ENCODE measurements at regions not wholly inside any gene's neighbourhood (a gene's known extent, or its start where the extent isn't known, plus 50 kb on each side); places are given as distances from the start of the nearest gene placed in this dataset.

GRCh38 chr9:120104771-120105170, 475.2 kb downstream of the CDK5RAP2 start:
- H3K27ac Mint-ChIP-seq: no peak overlapping the region
- DNase-seq (no peak), ATAC-seq (replicated peaks) (no peak)
- H3K9me3 Mint-ChIP-seq: peaks cover 0 to 2% of the 10 kb centered on the region in 2 donors
- peaks cover 9 to 11% of the 10 kb centered on the region in 2 donors for H3K27me3 Mint-ChIP-seq
- no peaks in the 10 kb centered on the region for H3K36me3 Mint-ChIP-seq
- H3K4me3 Mint-ChIP-seq: no peak overlapping the region
- H3K4me1 Mint-ChIP-seq: no peaks in the 10 kb centered on the region

- H3K36me3 Mint-ChIP-seq: no peaks in the 10 kb centered on the region
- H3K9me3 Mint-ChIP-seq: peaks cover 0 to 4% of the 10 kb centered on the region in 2 donors
- H3K4me1 Mint-ChIP-seq: no peaks in the 10 kb centered on the region
- H3K27me3 Mint-ChIP-seq: peaks cover 11 to 13% of the 10 kb centered on the region in 2 donors
- no peak overlapping the region for H3K4me3 Mint-ChIP-seq
- no peak overlapping the region for H3K27ac Mint-ChIP-seq
- DNase-seq (no peak), ATAC-seq (replicated peaks) (no peak)
Measured at GRCh38 chr9:120100595-120100994, 479.4 kb downstream of the CDK5RAP2 start.

- H3K27ac Mint-ChIP-seq: no peak overlapping the region
- no peak for DNase-seq
- H3K4me1 Mint-ChIP-seq: no peaks in the 10 kb centered on the region
- no peak for ATAC-seq (replicated peaks)
- no peak overlapping the region for H3K4me3 Mint-ChIP-seq
- peaks cover 0 to 2% of the 10 kb centered on the region in 2 donors for H3K9me3 Mint-ChIP-seq
- peaks cover 5 to 6% of the 10 kb centered on the region in 2 donors for H3K27me3 Mint-ChIP-seq
- no peaks in the 10 kb centered on the region for H3K36me3 Mint-ChIP-seq
Measured at GRCh38 chr9:120099065-120099464, 480.9 kb downstream of the CDK5RAP2 start.

- peaks cover 0 to 2% of the 10 kb centered on the region in 2 donors for H3K9me3 Mint-ChIP-seq
- ATAC-seq (replicated peaks): no peak
Measured at GRCh38 chr9:120098584-120098983, 481.4 kb downstream of the CDK5RAP2 start.

GRCh38 chr9:120091206-120091605, 488.8 kb downstream of the CDK5RAP2 start:
- no peaks in the 10 kb centered on the region for H3K27me3 Mint-ChIP-seq
- ATAC-seq (replicated peaks) (no peak), DNase-seq (no peak)
- no peaks in the 10 kb centered on the region for H3K36me3 Mint-ChIP-seq
- H3K4me1 Mint-ChIP-seq: no peaks in the 10 kb centered on the region
- H3K27ac Mint-ChIP-seq: no peak overlapping the region
- H3K4me3 Mint-ChIP-seq: no peak overlapping the region
- H3K9me3 Mint-ChIP-seq: peaks cover 3 to 6% of the 10 kb centered on the region in 2 donors

More at GRCh38 chr9:120098584-120098983, 481.4 kb downstream of the CDK5RAP2 start:
- H3K36me3 Mint-ChIP-seq: no peaks in the 10 kb centered on the region
- H3K27me3 Mint-ChIP-seq: peaks cover under 1 to 5% of the 10 kb centered on the region in 2 donors
- H3K4me1 Mint-ChIP-seq: no peaks in the 10 kb centered on the region
- H3K4me3 Mint-ChIP-seq: no peak overlapping the region
- no peak for DNase-seq
- H3K27ac Mint-ChIP-seq: no peak overlapping the region

GRCh38 chr9:120080849-120081248, 499.1 kb downstream of the CDK5RAP2 start:
- H3K36me3 Mint-ChIP-seq: peaks cover 0 to 3% of the 10 kb centered on the region in 2 donors

GRCh38 chr9:120078112-120078511, 501.9 kb downstream of the CDK5RAP2 start:
- H3K27ac Mint-ChIP-seq: no peak overlapping the region

More at GRCh38 chr9:120080849-120081248, 499.1 kb downstream of the CDK5RAP2 start:
- peaks cover 0 to 4% of the 10 kb centered on the region in 2 donors for H3K27me3 Mint-ChIP-seq
- H3K27ac Mint-ChIP-seq: no peak overlapping the region
- no peak for ATAC-seq (replicated peaks)
- no peak overlapping the region for H3K4me3 Mint-ChIP-seq
- H3K9me3 Mint-ChIP-seq: peaks cover 11 to 17% of the 10 kb centered on the region in 2 donors
- DNase-seq: no peak
- H3K4me1 Mint-ChIP-seq: no peaks in the 10 kb centered on the region

GRCh38 chr9:120071760-120072159, 508.2 kb downstream of the CDK5RAP2 start:
- Mint-ChIP-seq H3K27me3 (no peaks in the 10 kb centered on the region), H3K4me1 (no peaks in the 10 kb centered on the region), H3K27ac (no peak overlapping the region), H3K4me3 (no peak overlapping the region), H3K9me3 (no peaks in the 10 kb centered on the region), H3K36me3 (no peaks in the 10 kb centered on the region)
- ATAC-seq (replicated peaks) (no peak), DNase-seq (no peak)

More at GRCh38 chr9:120078112-120078511, 501.9 kb downstream of the CDK5RAP2 start:
- H3K9me3 Mint-ChIP-seq: peaks cover 0 to 3% of the 10 kb centered on the region in 2 donors
- H3K36me3 Mint-ChIP-seq: no peaks in the 10 kb centered on the region
- H3K4me3 Mint-ChIP-seq: no peak overlapping the region
- no peaks in the 10 kb centered on the region for H3K4me1 Mint-ChIP-seq
- H3K27me3 Mint-ChIP-seq: peaks cover 0 to 4% of the 10 kb centered on the region in 2 donors
- DNase-seq: no peak
- ATAC-seq (replicated peaks): no peak

GRCh38 chr9:120066315-120066714, 513.7 kb downstream of the CDK5RAP2 start:
- Mint-ChIP-seq H3K9me3 (peaks cover 6 to 8% of the 10 kb centered on the region in 2 donors), H3K4me1 (no peaks in the 10 kb centered on the region), H3K36me3 (no peaks in the 10 kb centered on the region), H3K27ac (no peak overlapping the region), H3K27me3 (no peaks in the 10 kb centered on the region), H3K4me3 (no peak overlapping the region)
- no peak for DNase-seq
- ATAC-seq (replicated peaks): no peak

GRCh38 chr9:120065151-120065550, 514.8 kb downstream of the CDK5RAP2 start:
- Mint-ChIP-seq H3K27ac (no peak overlapping the region), H3K36me3 (no peaks in the 10 kb centered on the region), H3K4me1 (no peaks in the 10 kb centered on the region), H3K27me3 (no peaks in the 10 kb centered on the region), H3K9me3 (peaks cover 6 to 8% of the 10 kb centered on the region in 2 donors), H3K4me3 (no peak overlapping the region)
- ATAC-seq (replicated peaks) (no peak), DNase-seq (no peak)

- no peak for DNase-seq
- no peak for ATAC-seq (replicated peaks)
- Mint-ChIP-seq H3K36me3 (no peaks in the 10 kb centered on the region), H3K9me3 (no peaks in the 10 kb centered on the region), H3K4me1 (no peaks in the 10 kb centered on the region), H3K27me3 (peaks cover 0 to 10% of the 10 kb centered on the region in 2 donors), H3K27ac (no peak overlapping the region), H3K4me3 (no peak overlapping the region)
Measured at GRCh38 chr9:120045011-120045410, 535.0 kb downstream of the CDK5RAP2 start.

- H3K27ac Mint-ChIP-seq: no peak overlapping the region
- H3K27me3 Mint-ChIP-seq: peaks cover 0 to 6% of the 10 kb centered on the region in 2 donors
- no peaks in the 10 kb centered on the region for H3K9me3 Mint-ChIP-seq
- ATAC-seq (replicated peaks) (peak in 1 of 2 donors; percentile 19), DNase-seq (no peak)
- no peak overlapping the region for H3K4me3 Mint-ChIP-seq
- no peaks in the 10 kb centered on the region for H3K4me1 Mint-ChIP-seq
- H3K36me3 Mint-ChIP-seq: no peaks in the 10 kb centered on the region
Measured at GRCh38 chr9:120043448-120043847, 536.5 kb downstream of the CDK5RAP2 start.

GRCh38 chr9:120040896-120041295, 539.1 kb downstream of the CDK5RAP2 start:
- peaks cover 0 to 6% of the 10 kb centered on the region in 2 donors for H3K27me3 Mint-ChIP-seq
- no peaks in the 10 kb centered on the region for H3K4me1 Mint-ChIP-seq
- no peak for ATAC-seq (replicated peaks)
- no peak for DNase-seq
- no peak overlapping the region for H3K4me3 Mint-ChIP-seq
- no peak overlapping the region for H3K27ac Mint-ChIP-seq
- no peaks in the 10 kb centered on the region for H3K36me3 Mint-ChIP-seq
- no peaks in the 10 kb centered on the region for H3K9me3 Mint-ChIP-seq

GRCh38 chr9:120038342-120038741, 541.6 kb downstream of the CDK5RAP2 start:
- Mint-ChIP-seq H3K4me3 (no peak overlapping the region), H3K9me3 (peaks cover 2 to 3% of the 10 kb centered on the region in 2 donors), H3K36me3 (no peaks in the 10 kb centered on the region), H3K27ac (no peak overlapping the region), H3K27me3 (no peaks in the 10 kb centered on the region), H3K4me1 (no peaks in the 10 kb centered on the region)
- DNase-seq (no peak), ATAC-seq (replicated peaks) (no peak)

- Mint-ChIP-seq H3K4me3 (no peak overlapping the region), H3K36me3 (no peaks in the 10 kb centered on the region), H3K27me3 (peaks cover 0 to 10% of the 10 kb centered on the region in 2 donors), H3K27ac (no peak overlapping the region), H3K9me3 (peaks cover 3% of the 10 kb centered on the region in 2 donors), H3K4me1 (no peaks in the 10 kb centered on the region)
- no peak for DNase-seq
- ATAC-seq (replicated peaks): no peak
Measured at GRCh38 chr9:120032639-120033038, 547.3 kb downstream of the CDK5RAP2 start.

- H3K36me3 Mint-ChIP-seq: no peaks in the 10 kb centered on the region
- ATAC-seq (replicated peaks) (no peak), DNase-seq (no peak)
- H3K27ac Mint-ChIP-seq: no peak overlapping the region
- H3K4me1 Mint-ChIP-seq: no peaks in the 10 kb centered on the region
- H3K27me3 Mint-ChIP-seq: peaks cover 0 to 10% of the 10 kb centered on the region in 2 donors
- peaks cover 3 to 5% of the 10 kb centered on the region in 2 donors for H3K9me3 Mint-ChIP-seq
- H3K4me3 Mint-ChIP-seq: no peak overlapping the region
Measured at GRCh38 chr9:120030847-120031246, 549.1 kb downstream of the CDK5RAP2 start.
